Kidney epithelial cell (primary cell): ENCODE measurements at regions not wholly inside any gene's neighbourhood (a gene's known extent, or its start where the extent isn't known, plus 50 kb on each side); places are given as distances from the start of the nearest gene placed in this dataset.

Experiments
- DNase-seq: peaks from one replicate; pipeline ENCODE4 v3.0.0-alpha.2; 2010; ENCODE audit warnings: low read depth
- H3K27me3 ChIP-seq: 2 replicates; pipeline ENCODE4 v1.6.0; 2011; ENCODE audit warnings: low read length; ENCODE audit not compliant: control insufficient read depth, insufficient read depth
- H3K36me3 ChIP-seq: 2 replicates; pipeline ENCODE4 v1.5.1; 2011; ENCODE audit warnings: low read length; ENCODE audit not compliant: control insufficient read depth, insufficient read depth
- H3K4me3 ChIP-seq: 2 replicates; pipeline ENCODE4 v1.5.1; 2011; ENCODE audit warnings: low read depth, mild to moderate bottlenecking, control low read depth, low read length
- CTCF ChIP-seq: IDR thresholded peaks from 2 replicates; pipeline ENCODE4 v1.5.1; 2011; ENCODE audit warnings: mild to moderate bottlenecking, moderate library complexity, low read length, control low read depth, inconsistent platforms; ENCODE audit not compliant: insufficient read depth, poor library complexity, severe bottlenecking

DNA sequence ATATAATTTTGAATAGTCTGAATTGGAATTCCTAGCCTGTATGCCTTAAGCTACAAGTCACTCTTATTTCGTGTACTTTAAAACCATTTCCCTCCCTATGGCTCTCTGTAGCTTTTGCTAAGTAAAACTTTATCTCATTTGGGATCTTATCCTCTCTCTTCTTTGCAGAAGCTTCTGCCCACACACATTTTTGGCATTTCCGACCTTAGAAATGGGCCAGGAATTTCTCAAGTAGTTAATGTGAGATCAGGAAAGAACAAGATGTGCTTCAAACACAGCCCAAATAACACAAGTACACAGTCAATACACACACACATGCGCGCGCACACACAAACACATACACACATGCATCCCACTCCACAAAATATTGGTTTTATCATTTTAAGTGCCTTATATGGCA, 931.0 kb upstream of the MIR17HG start:
- no peak for TF ChIP-seq CTCF
- no peaks in the 10 kb centered on the region for H3K27me3 ChIP-seq
- peak; percentile 14 for DNase-seq
- no peak overlapping the region for H3K4me3 ChIP-seq
- no peaks in the 10 kb centered on the region for H3K36me3 ChIP-seq

- Histone ChIP-seq H3K27me3 (no peaks in the 10 kb centered on the region), H3K36me3 (no peaks in the 10 kb centered on the region), H3K4me3 (no peak overlapping the region)
- no peak for DNase-seq
- no peak for TF ChIP-seq CTCF
Measured at GRCh38 chr13:90416938-90417337, 930.5 kb upstream of the MIR17HG start.

DNA sequence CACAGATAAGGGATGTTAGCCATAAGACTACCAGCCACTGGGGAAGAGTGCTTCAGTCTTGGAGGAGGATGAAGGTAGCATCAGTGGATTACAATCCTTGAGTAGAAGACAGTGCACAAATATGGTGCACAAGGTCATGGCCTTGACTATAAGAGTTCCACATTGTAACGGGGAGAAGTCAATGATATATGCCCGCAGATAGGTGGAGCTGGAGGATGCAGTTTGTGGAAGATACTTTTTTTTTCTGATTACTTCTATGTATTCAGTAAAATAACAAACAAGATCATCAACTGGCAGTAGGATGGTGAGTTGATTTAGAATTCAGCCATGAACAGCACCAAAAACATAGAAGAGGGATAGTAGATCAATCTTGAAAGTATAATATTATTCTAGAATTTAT, 926.8 kb upstream of the MIR17HG start:
- H3K27me3 ChIP-seq: no peaks in the 10 kb centered on the region
- TF ChIP-seq CTCF: peak; percentile 8
- no peak overlapping the region for H3K4me3 ChIP-seq
- no peaks in the 10 kb centered on the region for H3K36me3 ChIP-seq
- DNase-seq: no peak

DNA sequence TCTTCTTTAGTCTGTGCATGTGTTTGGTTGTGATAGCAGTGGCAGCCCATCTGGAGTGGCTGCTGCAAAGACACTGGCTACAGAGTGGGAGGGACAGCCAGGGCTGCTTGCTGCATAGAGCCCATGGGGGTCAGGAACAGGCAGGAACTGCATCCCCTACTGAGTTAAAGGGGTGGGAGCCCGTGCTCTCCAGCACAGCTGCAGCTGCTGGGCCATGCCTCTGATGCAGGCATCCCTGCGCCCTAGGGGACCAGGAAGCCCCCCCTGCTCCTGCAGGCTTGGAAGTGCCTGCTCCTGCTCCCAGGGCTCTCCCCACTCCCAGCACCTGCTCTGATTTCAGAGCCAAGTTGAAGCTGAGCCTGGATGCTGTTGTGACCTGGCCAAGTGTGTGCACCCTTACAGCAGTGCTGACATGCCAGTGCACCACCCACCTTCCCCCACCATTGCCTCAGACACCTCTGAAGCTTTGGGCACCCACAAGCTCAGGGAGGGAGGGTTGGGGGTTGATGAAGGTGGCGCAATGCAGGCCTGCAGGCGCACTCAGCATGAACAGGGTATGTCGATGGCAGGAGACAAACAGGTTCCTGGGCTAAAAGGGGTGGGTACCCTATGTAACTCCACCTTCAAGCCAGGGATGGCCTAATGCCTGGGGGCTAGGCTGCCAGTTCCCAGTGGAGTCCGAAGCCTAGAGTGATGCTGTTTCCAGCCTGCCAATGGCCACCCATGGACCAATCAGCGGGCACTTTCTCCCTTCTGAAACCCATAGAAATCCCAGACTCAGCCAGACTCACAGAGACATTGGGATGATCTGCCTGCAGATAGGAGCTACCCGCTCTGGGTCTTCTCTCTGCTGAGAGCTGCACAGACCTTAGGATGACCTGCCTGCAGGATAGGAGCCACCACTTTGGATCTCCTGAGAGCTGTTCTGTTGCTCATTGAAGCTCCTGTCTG, 919.9 kb upstream of the MIR17HG start:
- DNase-seq: no peak
- Histone ChIP-seq H3K36me3 (no peaks in the 10 kb centered on the region), H3K4me3 (no peak overlapping the region), H3K27me3 (no peaks in the 10 kb centered on the region)
- TF ChIP-seq CTCF: no peak

DNA sequence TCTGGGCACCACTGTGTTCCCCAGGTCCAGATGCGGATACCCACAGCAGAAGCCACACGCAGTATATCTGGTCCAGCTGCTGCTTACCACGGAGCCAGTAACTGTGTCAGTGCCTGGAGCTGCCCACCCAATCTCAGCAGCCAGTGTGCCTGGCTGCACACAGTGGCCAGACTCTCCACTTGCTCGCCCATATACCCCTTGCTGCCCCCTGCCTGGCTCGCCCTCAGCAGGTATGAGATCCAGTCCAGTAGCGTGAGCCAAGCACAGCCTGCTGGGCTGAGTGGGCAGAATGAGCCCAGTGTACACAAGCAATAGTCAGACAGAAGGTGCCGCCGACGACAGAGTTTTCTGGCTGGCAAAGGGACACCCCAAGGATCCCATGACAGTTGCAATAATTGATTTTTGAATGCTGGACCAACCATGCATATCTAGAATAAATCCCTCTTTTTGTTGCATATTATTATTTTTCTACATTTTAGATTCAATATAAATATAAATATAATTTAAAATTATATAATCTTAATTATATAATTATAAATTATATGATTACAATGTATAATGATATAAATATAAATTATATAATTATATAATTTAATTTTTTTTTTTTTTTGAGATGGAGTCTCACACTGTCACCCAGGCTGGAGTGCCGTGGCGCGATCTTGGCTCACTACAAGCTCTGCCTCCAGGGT, 918.8 kb upstream of the MIR17HG start:
- no peaks in the 10 kb centered on the region for H3K36me3 ChIP-seq
- no peaks in the 10 kb centered on the region for H3K27me3 ChIP-seq
- no peak for TF ChIP-seq CTCF
- no peak overlapping the region for H3K4me3 ChIP-seq
- DNase-seq: no peak

GRCh38 chr13:90430127-90430526, 917.4 kb upstream of the MIR17HG start:
- no peak for DNase-seq
- Histone ChIP-seq H3K27me3 (no peaks in the 10 kb centered on the region), H3K4me3 (no peak overlapping the region), H3K36me3 (no peaks in the 10 kb centered on the region)
- TF ChIP-seq CTCF: no peak
